ENCODE measurements at regions not wholly inside any gene's neighbourhood (a gene's known extent, or its start where the extent isn't known, plus 50 kb on each side); places are given as distances from the start of the nearest gene placed in this dataset.

DNA sequence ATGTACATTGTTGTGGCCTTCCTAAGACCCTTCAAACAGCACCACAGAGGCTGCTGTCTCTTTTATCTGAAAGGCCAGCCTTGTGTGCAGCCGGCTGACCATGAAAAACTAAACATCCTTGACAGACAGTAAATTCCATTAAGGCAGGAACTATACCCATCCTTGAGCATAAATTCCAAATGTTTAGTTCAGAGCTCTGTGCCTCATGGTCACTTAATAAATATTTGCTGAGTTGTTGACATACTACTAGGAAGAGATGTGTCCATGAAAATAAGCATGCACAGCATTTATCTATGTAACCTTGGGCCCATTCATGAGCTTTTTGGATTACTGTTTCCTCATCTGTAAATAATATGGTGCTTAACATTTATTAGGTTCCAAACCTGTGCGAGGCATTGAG lies 424.8 kb downstream of the HRH4 start:
- DNase-seq (ENCODE audit: low read depth in 2 of 2): no peak
- TF ChIP-seq, protein P1, sequence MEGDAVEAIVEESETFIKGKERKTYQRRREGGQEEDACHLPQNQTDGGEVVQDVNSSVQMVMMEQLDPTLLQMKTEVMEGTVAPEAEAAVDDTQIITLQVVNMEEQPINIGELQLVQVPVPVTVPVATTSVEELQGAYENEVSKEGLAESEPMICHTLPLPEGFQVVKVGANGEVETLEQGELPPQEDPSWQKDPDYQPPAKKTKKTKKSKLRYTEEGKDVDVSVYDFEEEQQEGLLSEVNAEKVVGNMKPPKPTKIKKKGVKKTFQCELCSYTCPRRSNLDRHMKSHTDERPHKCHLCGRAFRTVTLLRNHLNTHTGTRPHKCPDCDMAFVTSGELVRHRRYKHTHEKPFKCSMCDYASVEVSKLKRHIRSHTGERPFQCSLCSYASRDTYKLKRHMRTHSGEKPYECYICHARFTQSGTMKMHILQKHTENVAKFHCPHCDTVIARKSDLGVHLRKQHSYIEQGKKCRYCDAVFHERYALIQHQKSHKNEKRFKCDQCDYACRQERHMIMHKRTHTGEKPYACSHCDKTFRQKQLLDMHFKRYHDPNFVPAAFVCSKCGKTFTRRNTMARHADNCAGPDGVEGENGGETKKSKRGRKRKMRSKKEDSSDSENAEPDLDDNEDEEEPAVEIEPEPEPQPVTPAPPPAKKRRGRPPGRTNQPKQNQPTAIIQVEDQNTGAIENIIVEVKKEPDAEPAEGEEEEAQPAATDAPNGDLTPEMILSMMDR (IDR thresholded peaks at IDR 0.05; ENCODE audit: low read depth, low read length): no peak
- H3K4me3 ChIP-seq (replicated peaks in 1 of 2; ENCODE audit: low read depth in 2 of 2, low read length in 2 of 2): no peak overlapping the region

GRCh38 chr18:24894880-24895279 lies 434.4 kb downstream of the HRH4 start:
- peak in 1 of 2 donors; percentile 14 for DNase-seq (ENCODE audit: low read depth in 2 of 2)
- no peak overlapping the region for H3K4me3 ChIP-seq (replicated peaks in 1 of 2; ENCODE audit: low read depth in 2 of 2, low read length in 2 of 2)
- TF ChIP-seq, protein P1 (IDR thresholded peaks at IDR 0.05; ENCODE audit: low read depth, low read length): no peak

- DNase-seq (ENCODE audit: low read depth in 2 of 2): no peak
- H3K4me3 ChIP-seq (replicated peaks in 1 of 2; ENCODE audit: low read depth in 2 of 2, low read length in 2 of 2): no peak overlapping the region
- TF ChIP-seq, protein P1 (IDR thresholded peaks at IDR 0.05; ENCODE audit: low read depth, low read length): no peak
Measured at GRCh38 chr18:24897461-24897860, 437.0 kb downstream of the HRH4 start.

GRCh38 chr18:24910221-24910620 lies 441.7 kb downstream of the ZNF521 start:
- no peak for DNase-seq (ENCODE audit: low read depth in 2 of 2)
- no peak overlapping the region for H3K4me3 ChIP-seq (replicated peaks in 1 of 2; ENCODE audit: low read depth in 2 of 2, low read length in 2 of 2)
- TF ChIP-seq, protein P1 (IDR thresholded peaks at IDR 0.05; ENCODE audit: low read depth, low read length): no peak

- TF ChIP-seq, protein P1 (IDR thresholded peaks at IDR 0.05; ENCODE audit: low read depth, low read length): no peak
- H3K4me3 ChIP-seq (replicated peaks in 1 of 2; ENCODE audit: low read depth in 2 of 2, low read length in 2 of 2): no peak overlapping the region
- DNase-seq (ENCODE audit: low read depth in 2 of 2): no peak
Measured at GRCh38 chr18:24913507-24914170, 438.3 kb downstream of the ZNF521 start.

DNA sequence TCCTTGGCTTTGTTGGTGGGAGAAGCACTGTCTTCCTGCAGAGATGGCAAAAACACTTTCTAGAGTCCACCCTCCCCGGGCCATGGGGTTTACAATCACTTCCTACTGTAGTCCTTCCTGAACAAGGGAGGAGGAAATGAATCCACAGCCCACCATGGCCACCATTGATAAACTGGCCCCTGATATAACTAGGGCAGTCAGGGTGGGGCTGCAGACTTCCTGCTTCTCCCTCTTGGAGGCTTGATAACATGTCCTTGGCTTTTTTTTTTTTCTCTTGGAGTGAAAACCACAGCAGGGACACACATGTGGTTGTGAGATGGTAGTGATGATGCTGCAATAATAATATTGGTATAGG lies 437.8 kb downstream of the ZNF521 start:
- DNase-seq (ENCODE audit: low read depth in 2 of 2): no peak
- TF ChIP-seq, protein P1 (IDR thresholded peaks at IDR 0.05; ENCODE audit: low read depth, low read length): no peak
- no peak overlapping the region for H3K4me3 ChIP-seq (replicated peaks in 1 of 2; ENCODE audit: low read depth in 2 of 2, low read length in 2 of 2)

GRCh38 chr18:24914685-24915084 lies 437.3 kb downstream of the ZNF521 start:
- H3K4me3 ChIP-seq (replicated peaks in 1 of 2; ENCODE audit: low read depth in 2 of 2, low read length in 2 of 2): no peak overlapping the region
- TF ChIP-seq, protein P1 (IDR thresholded peaks at IDR 0.05; ENCODE audit: low read depth, low read length): no peak
- no peak for DNase-seq (ENCODE audit: low read depth in 2 of 2)

Data from cardiac fibroblast (primary cell).